H9 (cell line): ENCODE measurements at regions not wholly inside any gene's neighbourhood (a gene's known extent, or its start where the extent isn't known, plus 50 kb on each side); places are given as distances from the start of the nearest gene placed in this dataset.
"Not testable (repeated sequence)": the region's sequence is repeated elsewhere in the genome, so short reads cannot be mapped to it uniquely, and the experiment has no call there.

Experiments used
- DNase-seq: peaks from one replicate; pipeline ENCODE4 v3.0.0-alpha.2; 2017
- H2AFZ ChIP-seq: one replicate; pipeline ENCODE4 v1.6.1; 2013; ENCODE audit warnings: mild to moderate bottlenecking, low read length, control low read depth, moderate library complexity
- H2AK5ac ChIP-seq: 2 replicates; pipeline ENCODE4 v1.6.1; 2013; ENCODE audit warnings: low read length, control low read depth, mixed read lengths; ENCODE audit not compliant: insufficient read length
- H2BK120ac ChIP-seq: one replicate; pipeline ENCODE4 v1.6.1; 2013; ENCODE audit warnings: low read depth, mild to moderate bottlenecking, low read length, control low read depth, inconsistent platforms; ENCODE audit not compliant: poor library complexity, severe bottlenecking
- H2BK12ac ChIP-seq: 2 replicates; pipeline ENCODE4 v1.6.1; 2013; ENCODE audit warnings: low read length, control low read depth, mixed read lengths, low read depth; ENCODE audit not compliant: insufficient read length
- H2BK15ac ChIP-seq: 2 replicates; pipeline ENCODE4 v1.6.1; 2013; ENCODE audit warnings: low read depth, low read length, control low read depth
- H2BK20ac ChIP-seq: one replicate; pipeline ENCODE4 v1.6.1; 2013; ENCODE audit warnings: low read depth, mild to moderate bottlenecking, low read length, control low read depth, inconsistent platforms; ENCODE audit not compliant: poor library complexity, severe bottlenecking
- H2BK5ac ChIP-seq: 2 replicates; pipeline ENCODE4 v1.6.1; 2013; ENCODE audit warnings: low read length, control low read depth, mixed read lengths; ENCODE audit not compliant: insufficient read length
- H3K14ac ChIP-seq: 2 replicates; pipeline ENCODE4 v1.6.1; 2013; ENCODE audit warnings: low read length, control low read depth; ENCODE audit not compliant: insufficient read depth
- H3K18ac ChIP-seq: 2 replicates; pipeline ENCODE4 v1.6.1; 2013; ENCODE audit warnings: low read depth, mild to moderate bottlenecking, mixed read lengths, low read length, control low read depth; ENCODE audit not compliant: insufficient read length
- H3K23ac ChIP-seq: 2 replicates; pipeline ENCODE4 v1.6.1; 2013; ENCODE audit warnings: low read length, control low read depth, mixed read lengths, low read depth; ENCODE audit not compliant: insufficient read length
- H3K23me2 ChIP-seq: 2 replicates; pipeline ENCODE4 v1.6.1; 2013; ENCODE audit warnings: low read depth, mild to moderate bottlenecking, mixed read lengths, low read length, control low read depth; ENCODE audit not compliant: insufficient read length, poor library complexity, severe bottlenecking
- H3K27ac ChIP-seq: 2 replicates; pipeline ENCODE4 v1.5.1; 2013; ENCODE audit warnings: low read length, control low read depth, mixed read lengths, low read depth; ENCODE audit not compliant: insufficient read length
- H3K27me3 ChIP-seq: 2 replicates; pipeline ENCODE4 v1.6.1; 2013; ENCODE audit warnings: low read length, control low read depth, inconsistent platforms; ENCODE audit not compliant: insufficient read depth
- H3K4ac ChIP-seq: 2 replicates; pipeline ENCODE4 v1.6.1; 2013; ENCODE audit warnings: low read depth, mild to moderate bottlenecking, control low read depth, inconsistent platforms, low read length, moderate library complexity
- H3K4me1 ChIP-seq: 2 replicates; pipeline ENCODE4 v1.6.1; 2013; ENCODE audit warnings: low read length, control low read depth, inconsistent platforms; ENCODE audit not compliant: insufficient read depth
- H3K4me2 ChIP-seq: 2 replicates; pipeline ENCODE4 v1.6.1; 2013; ENCODE audit warnings: low read length, control low read depth, mixed read lengths; ENCODE audit not compliant: insufficient read length, insufficient read depth
- H3K56ac ChIP-seq: 2 replicates; pipeline ENCODE4 v1.6.1; 2013; ENCODE audit warnings: low read depth, mild to moderate bottlenecking, mixed read lengths, low read length, control low read depth; ENCODE audit not compliant: insufficient read length
- H3K79me1 ChIP-seq: 2 replicates; pipeline ENCODE4 v1.6.1; 2013; ENCODE audit warnings: low read depth, mild to moderate bottlenecking, moderate library complexity, low read length, control low read depth, inconsistent platforms; ENCODE audit not compliant: insufficient read depth, poor library complexity, severe bottlenecking
- H3K79me2 ChIP-seq: 2 replicates; pipeline ENCODE4 v1.6.1; 2013; ENCODE audit warnings: low read length, control low read depth, inconsistent platforms; ENCODE audit not compliant: insufficient read depth
- H3K9ac ChIP-seq: 2 replicates; pipeline ENCODE4 v1.6.1; 2013; ENCODE audit warnings: low read length, control low read depth, mixed read lengths; ENCODE audit not compliant: insufficient read length; ENCODE audit errors: extremely low read depth
- H3K9me3 ChIP-seq: one replicate; pipeline ENCODE4 v1.6.1; 2013; ENCODE audit warnings: low read depth, low read length, inconsistent platforms; ENCODE audit not compliant: control insufficient read depth
- H3T11ph ChIP-seq: one replicate; pipeline ENCODE4 v1.6.1; 2013; ENCODE audit warnings: mild to moderate bottlenecking, low read length, control low read depth, inconsistent platforms
- H4K20me1 ChIP-seq: one replicate; pipeline ENCODE4 v1.6.1; 2013; ENCODE audit not compliant: control insufficient read depth, insufficient read length, insufficient read depth
- H4K5ac ChIP-seq: 2 replicates; pipeline ENCODE4 v1.6.1; 2013; ENCODE audit warnings: low read depth, mild to moderate bottlenecking, mixed read lengths, low read length, control low read depth; ENCODE audit not compliant: insufficient read length
- H4K8ac ChIP-seq: replicated peaks from 2 replicates; pipeline ENCODE4 v1.6.1; 2013; ENCODE audit warnings: low read length, control low read depth, mixed read lengths, low read depth; ENCODE audit not compliant: insufficient read length
- H4K91ac ChIP-seq: 2 replicates; pipeline ENCODE4 v1.6.1; 2013; ENCODE audit warnings: low read depth, mild to moderate bottlenecking, moderate library complexity, mixed read lengths, low read length, control low read depth; ENCODE audit not compliant: insufficient read length
- H3K27ac Mint-ChIP-seq, 3 experiments: 2 replicates in 2 of 3; 3 replicates in 1 of 3; pipeline ENCODE4 v1.8.0; 2020 to 2021; ENCODE audit warnings: mixed read lengths in 3 of 3, mild to moderate bottlenecking in 1 of 3, moderate library complexity in 1 of 3
- H3K27me3 Mint-ChIP-seq: 2 replicates; pipeline ENCODE4 v1.8.0; 2021; ENCODE audit warnings: low read depth, mild to moderate bottlenecking, moderate library complexity, mixed read lengths
- H3K36me3 Mint-ChIP-seq, 3 experiments: 2 replicates in 2 of 3; 3 replicates in 1 of 3; pipeline ENCODE4 v1.8.0; 2020 to 2021; ENCODE audit warnings: low read depth in 3 of 3, mixed read lengths in 3 of 3; ENCODE audit not compliant: insufficient read depth in 1 of 3
- H3K4me1 Mint-ChIP-seq, 2 experiments: 2 replicates each; pipeline ENCODE4 v1.8.0; 2020; ENCODE audit warnings: mixed read lengths in 2 of 2
- H3K4me3 Mint-ChIP-seq, 2 experiments: 2 replicates in 1 of 2; 3 replicates in 1 of 2; pipeline ENCODE4 v1.8.0; 2020 to 2021; ENCODE audit warnings: mild to moderate bottlenecking in 2 of 2, mixed read lengths in 2 of 2, moderate library complexity in 1 of 2
- H3K9me3 Mint-ChIP-seq, 2 experiments: 2 replicates in 1 of 2; 3 replicates in 1 of 2; pipeline ENCODE4 v1.8.0; 2020; ENCODE audit warnings: mild to moderate bottlenecking in 2 of 2, mixed read lengths in 2 of 2, moderate library complexity in 1 of 2
- WGBS: extraction: QIAGEN DNeasy Blood & Tissue Kit; methylation state at CpG from one replicate; pipeline ENCODE4 v1.1.7; 2013; ENCODE audit warnings: missing lambda C conversion rate, low lambda C conversion rate, mixed read lengths; ENCODE audit not compliant: insufficient read length; ENCODE audit errors: extremely low coverage; 5-methylcytosine and 5-hydroxymethylcytosine counted together

DNA sequence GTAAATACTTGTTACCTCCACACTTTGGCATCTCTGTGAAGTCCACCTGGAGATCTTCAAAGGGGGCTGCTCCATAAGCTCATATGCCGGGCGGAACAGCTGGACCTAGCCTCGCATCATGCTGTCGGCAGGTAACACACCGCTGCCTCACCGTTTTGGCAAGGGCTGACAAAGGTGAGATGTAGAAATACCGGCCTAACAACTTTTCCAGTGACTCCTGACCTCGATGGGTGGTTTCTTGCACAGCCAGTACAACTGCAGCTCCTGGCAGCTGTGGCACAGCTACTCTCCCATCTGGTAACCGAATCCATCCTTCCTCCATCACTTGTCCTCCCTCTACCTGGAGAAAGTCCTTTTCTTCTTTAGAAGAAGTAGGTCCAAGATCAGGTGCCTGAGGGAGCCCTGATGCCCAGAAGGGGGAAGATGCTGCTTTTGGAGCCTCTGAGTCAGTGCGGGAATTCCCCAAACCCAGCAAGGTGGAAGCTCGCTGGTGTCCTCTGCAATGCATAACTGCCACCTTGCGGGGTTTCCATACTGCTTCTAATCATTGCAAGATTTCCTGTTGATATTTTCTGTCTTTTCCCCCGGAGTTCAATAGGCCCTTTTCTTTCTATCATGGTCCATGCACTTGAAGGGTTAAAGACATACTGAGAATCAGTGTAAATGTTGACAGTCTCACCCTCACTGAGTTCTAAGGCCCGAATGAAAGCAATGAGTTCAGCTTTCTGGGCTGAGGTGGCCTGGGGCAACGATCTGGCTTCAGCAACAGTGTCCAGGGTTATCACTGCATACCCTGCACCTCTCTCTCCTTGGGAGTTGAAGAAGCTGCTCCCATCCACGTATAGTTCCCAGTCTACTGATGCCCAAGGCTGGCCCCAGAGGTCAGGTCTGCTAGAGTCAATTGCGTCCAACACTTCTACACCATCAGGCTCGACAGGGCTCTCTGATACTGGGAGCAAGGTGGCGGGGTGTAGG, 52.9 kb upstream of the ALDH3B2 start:
- not testable (repeated sequence) for H3K36me3 Mint-ChIP-seq, H4K20me1 ChIP-seq, H2BK120ac ChIP-seq, H3K23ac ChIP-seq, H3K79me2 ChIP-seq, H2BK15ac ChIP-seq, H3K4me3 Mint-ChIP-seq, H2AFZ ChIP-seq, H3K4ac ChIP-seq, H3T11ph ChIP-seq, H3K56ac ChIP-seq, H4K5ac ChIP-seq, H3K18ac ChIP-seq, H3K4me2 ChIP-seq, H3K9me3 Mint-ChIP-seq, H3K79me1 ChIP-seq, H4K8ac ChIP-seq, H3K9me3 ChIP-seq, H3K9ac ChIP-seq, DNase-seq, H3K27me3 ChIP-seq, H2AK5ac ChIP-seq, H2BK20ac ChIP-seq, H3K4me1 ChIP-seq, H2BK12ac ChIP-seq, H2BK5ac ChIP-seq, H3K27ac ChIP-seq, H3K23me2 ChIP-seq, H3K14ac ChIP-seq, H3K27me3 Mint-ChIP-seq, H4K91ac ChIP-seq
- Mint-ChIP-seq H3K4me1 (peaks cover 37 to 46% of the 10 kb centered on the region in 2 experiments), H3K27ac (peak overlapping the region in 1 of 3 experiments; percentile 18; a peak in 2 of 7 replicates)
- WGBS, result no CpG with 5 or more reads among the region's 19 CpGs
